Stimulated activated CD4-positive, alpha-beta T cell treated with anti-CD3 and anti-CD28 coated beads, Interleukin-12 subunit alpha, Interleukin-12 subunit beta, amount 100 ng/mL, for 4 hours (primary cell): ENCODE measurements at regions not wholly inside any gene's neighbourhood (a gene's known extent, or its start where the extent isn't known, plus 50 kb on each side); places are given as distances from the start of the nearest gene placed in this dataset.
"Not testable (repeated sequence)": the region's sequence is repeated elsewhere in the genome, so short reads cannot be mapped to it uniquely, and the experiment has no call there.

ENCODE experiments used
- DNase-seq: peaks from one replicate; pipeline ENCODE4 v3.0.0-alpha.2; 2020

DNA sequence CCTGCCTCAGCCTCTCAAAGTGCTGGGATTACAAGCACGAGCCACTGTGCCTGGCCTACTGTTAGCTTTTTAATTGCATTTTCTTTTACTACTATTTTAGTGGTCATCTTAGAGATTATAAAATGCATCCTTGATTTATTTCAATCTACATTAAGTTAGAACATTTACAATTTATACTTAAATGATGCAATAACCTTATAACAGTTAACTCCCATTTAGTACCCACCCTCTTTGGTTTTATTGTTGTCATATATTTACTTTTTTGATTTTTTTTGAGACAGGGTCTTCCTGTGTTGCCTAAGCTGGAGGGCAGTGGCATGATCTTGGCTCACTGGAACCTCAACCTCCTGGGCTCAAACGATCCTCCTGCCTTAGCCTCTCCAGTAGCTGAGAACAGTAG is 77.3 kb downstream of the PPCDC start:
- no peak for DNase-seq

DNA sequence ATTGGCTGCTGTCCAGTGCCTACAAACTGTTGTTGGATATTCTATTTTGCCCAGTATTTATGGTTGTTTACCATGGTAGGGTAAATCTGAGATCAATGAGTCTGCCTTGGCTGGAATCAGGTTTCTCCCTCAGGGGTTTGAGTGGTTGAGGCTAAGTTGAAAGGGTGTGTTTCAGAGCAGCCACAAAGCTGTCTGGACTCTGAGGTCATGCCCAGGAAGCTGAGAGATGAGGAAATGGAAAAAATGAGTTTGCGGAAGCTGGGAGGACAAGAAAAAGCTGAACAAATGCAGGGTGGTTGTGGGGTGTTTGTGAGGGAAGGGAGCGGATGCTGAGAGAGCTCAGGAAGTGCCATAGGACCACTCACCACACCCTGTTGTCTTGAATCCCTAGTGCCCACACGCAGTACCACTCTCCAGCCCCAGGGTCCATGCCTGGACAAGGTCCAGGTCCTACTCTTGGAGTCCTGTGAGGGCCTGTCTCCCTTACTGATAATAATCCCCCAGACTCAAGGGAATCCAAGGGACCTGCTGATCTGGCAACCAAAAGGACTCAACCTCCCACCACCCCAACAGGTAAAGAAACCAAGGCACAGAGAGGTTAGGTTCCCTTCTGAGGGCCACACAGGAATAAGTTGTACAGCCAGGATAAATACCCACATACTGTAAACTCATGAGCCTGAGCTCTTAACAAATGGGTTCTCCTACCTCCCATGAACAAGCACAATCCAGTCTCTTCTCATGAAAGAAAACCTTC is 81.6 kb downstream of the PPCDC start:
- DNase-seq = no peak

DNA sequence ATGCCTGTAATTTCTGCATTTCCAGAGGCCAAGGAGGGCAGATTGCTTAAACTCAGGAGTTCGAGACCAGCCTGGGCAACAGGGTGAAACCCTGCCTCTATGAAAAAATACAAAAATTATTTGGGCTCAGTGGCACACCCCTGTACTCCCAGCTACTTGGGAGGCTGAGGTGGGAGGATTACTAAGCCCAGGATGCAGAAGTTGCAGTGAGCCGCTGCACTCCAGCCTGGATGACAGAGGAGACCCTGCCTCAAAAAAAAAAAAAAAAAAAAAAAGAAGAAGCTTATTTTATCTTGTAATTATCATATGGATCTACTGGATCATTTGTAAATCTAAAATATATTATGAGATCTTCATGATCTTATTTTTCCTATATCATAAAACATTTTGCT is 84.1 kb downstream of the PPCDC start:
- no peak for DNase-seq

DNA sequence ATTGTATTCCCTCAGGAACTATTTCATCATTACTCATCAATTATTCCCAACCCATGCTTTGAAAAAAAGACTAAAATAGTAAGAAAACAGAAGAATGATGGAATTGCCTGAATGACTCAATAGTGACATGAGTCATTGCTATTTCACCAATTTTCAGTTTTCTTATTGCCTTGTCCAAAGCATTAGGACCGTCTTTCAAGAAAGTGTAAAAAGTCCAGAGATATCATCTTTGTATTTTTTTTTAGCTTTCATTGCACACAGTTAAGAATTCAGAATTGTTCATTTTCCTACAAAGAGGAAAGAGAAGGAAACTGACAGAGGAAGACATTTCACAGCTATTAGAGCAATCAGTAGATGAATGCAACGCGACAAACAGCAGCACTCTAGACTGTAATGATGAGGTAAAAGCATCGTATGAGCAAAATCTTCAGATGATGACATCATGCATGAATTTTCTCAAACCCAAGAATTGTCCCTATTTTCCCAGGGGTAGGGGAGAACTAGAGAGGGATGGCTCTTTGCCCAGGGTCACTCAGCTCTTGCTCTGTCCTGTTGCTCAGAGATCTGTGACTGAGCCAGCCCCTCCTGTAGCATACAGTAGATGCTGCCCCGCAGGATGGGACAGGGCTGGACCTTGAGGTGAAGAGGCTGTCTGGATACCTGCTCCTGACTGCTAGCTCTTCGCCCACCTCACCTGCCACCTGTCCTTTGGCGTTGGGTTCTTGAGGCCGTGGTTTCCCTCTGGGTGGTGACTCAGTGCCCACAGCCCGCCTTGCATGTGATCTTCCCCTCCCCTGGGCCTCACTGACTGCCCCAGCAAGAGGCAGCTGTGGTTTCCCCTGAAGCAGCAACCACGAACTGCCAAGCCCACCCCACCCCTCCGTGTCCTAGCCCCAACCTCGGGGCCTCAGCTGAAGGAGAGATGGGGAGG is 84.8 kb downstream of the PPCDC start:
- peak; percentile 19 for DNase-seq

DNA sequence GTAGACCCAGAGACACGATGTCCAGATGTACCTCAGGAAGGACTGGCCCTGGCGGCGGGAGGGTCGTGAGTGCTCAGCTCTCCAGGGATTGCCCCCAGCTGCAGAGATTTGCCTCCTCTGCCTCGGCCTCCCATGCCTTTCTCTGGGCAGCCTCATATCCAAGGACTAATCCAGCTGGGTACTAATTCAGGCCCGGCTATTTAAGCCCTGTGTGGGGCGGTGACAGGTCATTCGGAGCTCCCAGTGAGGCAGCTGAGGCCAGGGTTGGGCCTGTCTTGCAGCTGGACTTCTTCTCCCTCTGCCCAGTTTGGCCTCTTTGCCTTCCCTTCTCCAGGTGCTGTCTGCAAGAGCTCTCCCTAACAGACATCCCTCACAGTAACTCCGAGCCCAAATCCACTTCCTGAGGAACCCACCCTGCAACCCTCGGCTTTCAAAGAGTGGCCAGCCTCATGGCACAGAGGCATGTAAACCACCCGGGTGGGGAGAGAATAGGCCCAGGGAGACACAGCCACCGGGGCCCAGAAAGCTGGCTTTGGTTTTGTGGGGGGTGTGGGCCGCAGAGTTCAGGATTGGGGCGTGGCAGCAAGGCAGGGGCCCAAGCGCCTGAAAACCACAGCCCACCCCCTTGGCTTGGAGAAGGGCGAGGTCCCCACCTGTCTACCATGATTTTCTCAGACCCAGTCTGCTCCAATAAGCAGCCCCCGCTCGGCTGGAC is 85.8 kb downstream of the PPCDC start:
- no peak for DNase-seq

DNA sequence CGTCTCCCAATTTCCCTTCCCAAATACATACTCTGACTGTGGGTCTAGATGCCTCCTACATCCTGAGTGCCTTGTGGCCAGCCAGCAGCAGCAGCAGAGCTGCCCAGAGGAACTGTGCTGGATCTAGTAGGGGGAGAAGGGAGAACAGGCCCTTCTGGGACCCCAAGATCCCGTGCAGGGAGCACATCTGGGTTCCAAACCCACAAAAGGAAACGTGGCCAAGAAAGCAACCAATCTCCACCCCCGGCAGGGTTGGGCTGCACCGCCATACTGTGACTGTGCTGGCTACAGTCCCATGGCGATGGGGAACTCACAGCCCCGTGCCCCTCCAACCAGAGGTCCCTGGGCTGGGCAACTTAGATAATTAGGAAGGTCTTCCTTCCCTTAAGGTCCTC is 86.3 kb downstream of the PPCDC start:
- no peak for DNase-seq

DNA sequence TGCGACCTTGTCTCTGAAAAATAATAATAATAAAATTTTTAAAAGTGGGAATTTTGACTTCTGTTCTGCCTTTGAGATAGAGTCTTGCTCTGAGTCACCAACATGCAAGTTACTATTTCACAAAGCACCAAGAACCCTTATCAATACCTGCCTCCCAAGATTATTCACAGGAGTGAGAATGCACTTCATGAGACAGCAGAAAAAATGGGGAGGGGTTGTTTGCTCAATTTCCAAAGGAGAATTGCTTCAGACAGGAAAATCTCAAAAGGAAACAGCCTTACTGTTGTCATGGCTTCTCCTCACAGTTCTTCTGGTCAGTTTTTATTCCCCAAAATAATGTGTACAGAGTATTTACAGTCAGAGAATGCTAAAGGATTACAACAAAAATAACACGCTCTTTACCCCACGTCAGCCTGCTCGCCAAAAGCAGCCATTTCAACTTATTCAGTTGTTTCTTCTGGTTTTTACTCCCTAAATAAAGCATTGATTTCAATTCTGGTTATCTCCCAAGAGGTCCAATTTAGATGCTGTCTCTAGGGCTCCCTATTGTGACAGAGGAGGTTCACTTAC is 89.0 kb downstream of the PPCDC start:
- DNase-seq = no peak

DNA sequence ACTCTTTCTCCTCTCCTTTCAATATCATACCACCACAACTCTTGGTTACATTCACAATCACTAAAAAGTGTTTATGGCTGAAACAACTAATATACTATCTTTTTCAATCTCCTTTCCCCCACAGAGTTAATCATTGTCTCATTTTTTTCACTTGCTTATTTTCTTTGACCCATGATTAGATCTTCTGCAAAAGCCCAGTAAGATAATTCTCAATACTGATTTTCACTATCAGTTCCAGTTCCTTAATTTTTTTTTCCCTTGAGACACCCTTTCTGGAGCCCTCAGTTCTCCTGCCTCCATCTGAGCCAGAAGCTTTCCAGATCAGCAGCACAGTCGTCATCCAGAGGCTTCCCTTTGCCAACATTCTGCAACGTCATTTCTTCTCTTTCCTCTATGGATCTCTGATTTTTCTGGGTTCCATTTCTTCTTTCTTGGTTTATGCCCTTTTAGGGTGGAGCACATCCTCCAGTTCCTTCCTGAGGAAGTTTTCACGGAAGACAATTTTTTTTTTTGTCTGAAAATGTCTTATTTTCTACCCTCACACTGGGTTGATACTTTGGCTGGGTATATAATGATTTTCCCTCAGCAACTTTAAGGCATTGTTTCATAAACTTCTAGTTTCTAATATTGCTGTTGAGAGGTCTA is 88.7 kb upstream of the C15orf39 start:
- no peak for DNase-seq

DNA sequence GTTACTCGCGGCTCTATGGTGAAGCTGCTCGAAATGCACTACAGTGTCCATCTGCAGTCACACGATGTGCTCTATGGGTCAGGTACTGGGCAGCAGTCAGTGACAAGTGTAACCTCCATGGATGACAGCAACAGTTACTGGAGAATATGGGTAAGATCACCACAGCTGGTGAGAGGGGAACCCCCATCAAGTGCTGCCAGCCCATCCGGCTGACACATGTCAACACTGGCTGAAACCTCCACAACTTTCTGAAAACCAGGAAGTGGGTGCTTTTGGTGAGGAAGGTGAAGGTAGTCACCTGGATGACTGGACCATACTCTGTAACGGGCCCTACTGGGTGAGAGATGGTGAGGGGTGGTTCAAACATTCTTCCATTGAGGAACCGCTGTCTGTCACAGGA is 87.4 kb upstream of the C15orf39 start:
- no peak for DNase-seq

DNA sequence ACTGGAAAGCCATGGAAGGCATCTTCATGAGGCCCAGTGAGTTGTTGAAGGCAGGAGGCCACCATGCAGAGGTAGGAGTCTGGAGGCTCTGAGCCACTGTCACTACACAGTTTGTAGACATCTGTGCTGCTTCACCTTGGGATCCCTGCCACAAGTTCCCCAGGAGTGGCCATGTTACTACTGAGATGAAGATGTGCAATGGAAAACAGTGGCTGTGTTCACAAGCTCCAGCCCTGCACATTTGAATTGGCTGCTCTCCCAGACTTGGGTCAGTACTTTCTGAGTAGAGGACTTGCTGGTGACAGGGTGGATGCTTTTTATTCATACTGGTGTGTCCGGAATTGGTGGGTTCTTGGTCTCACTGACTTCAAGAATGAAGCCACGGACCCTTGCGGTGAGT is 86.9 kb upstream of the C15orf39 start:
- no peak for DNase-seq

DNA sequence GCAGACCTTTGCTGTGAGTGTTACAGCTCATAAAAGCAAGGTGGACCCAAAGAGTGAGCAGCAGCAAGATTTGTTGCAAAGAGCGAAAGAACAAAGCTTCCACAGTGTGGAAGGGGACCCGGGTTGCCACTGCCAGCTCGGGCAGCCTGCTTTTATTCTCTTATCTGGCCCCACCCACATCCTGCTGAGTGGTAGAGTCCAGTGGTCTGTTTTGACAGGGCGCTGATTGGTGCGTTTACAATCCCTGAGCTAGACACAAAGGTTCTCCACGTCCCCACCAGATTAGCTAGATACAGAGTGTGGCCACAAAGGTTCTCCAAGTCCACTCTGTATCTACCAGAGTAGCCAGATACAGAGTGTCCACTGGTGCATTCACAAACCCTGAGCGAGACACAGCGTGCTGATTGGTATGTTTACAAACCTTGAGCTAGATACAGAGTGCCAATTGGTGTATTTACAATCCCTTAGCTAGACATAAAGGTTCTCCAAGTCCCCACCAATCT is 86.2 kb upstream of the C15orf39 start:
- not testable (repeated sequence) for DNase-seq

DNA sequence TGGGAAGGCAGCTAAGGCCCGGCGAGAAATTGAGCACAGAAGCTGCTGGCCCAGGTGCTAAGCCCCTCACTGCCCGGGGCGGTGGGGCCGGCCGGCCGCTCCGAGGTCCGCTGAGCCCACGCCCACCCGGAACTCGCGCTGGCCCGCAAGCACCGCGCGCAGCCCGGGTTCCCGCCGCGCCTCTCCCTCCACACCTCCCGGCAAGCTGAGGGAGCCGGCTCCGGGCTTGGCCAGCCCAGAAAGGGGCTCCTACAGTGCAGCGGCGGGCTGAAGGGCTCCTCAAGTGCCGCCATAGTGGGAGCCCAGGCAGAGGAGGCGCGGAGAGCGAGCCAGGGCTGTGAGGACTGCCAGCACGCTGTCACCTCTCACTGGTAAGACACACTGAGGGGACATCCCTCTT is 85.5 kb upstream of the C15orf39 start:
- not testable (repeated sequence) for DNase-seq

DNA sequence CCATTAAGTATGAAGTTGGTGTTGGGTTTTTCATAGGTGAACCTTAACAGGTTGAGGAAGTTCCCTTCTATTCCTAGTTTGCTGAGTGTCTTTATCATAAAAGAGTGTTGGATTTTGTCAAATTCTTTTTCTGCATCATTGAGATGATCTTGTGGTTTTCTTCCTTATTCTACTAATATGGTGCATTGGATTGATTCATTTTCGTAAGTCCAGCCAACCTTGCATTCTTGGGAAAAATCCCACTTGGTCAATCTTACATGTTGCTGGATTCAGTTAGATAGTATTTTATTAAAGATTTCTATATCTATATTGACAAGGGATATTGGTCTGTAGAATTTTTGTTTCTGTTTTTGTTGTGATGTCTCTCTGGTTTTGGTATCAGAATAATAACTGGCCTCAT is 83.7 kb upstream of the C15orf39 start:
- no peak for DNase-seq

DNA sequence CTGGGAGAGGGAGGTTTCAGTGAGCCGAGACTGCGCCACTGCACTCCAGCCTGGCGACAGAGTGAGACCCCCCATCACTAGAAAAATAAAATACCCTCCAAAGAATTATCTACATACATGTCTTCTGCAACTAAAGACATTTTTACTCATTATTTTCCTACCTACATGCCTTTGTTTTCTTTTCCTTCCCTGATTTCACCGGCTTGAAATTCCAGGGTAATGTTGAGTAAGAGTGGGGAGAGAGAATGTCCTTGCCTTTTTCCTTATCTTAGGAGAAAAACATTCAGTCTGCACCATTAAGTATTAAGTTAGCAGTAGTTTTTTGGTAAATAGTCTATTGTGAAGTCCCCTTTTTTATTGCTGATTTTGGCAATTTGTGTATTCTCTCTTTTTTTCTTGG is 82.4 kb upstream of the C15orf39 start:
- not testable (repeated sequence) for DNase-seq

DNA sequence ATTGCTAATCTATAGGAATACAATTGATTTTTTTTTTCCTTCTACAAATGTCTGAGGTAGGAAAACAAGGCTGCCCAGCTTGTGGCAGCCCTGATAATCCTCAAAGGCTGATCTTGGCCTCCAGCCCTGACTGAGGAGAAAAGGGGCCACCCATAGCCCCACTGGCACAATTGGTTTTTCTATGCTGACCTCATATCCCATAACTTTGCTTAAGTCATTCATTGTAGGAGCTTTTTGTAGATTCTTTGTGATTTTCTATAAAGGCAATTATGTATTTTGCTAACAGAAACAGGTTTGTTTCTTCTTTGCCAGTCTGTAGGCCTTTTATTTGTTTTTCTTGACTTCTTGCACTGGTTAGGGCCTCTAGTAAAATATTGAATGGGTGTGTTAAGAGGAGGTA is 80.2 kb upstream of the C15orf39 start:
- no peak for DNase-seq

DNA sequence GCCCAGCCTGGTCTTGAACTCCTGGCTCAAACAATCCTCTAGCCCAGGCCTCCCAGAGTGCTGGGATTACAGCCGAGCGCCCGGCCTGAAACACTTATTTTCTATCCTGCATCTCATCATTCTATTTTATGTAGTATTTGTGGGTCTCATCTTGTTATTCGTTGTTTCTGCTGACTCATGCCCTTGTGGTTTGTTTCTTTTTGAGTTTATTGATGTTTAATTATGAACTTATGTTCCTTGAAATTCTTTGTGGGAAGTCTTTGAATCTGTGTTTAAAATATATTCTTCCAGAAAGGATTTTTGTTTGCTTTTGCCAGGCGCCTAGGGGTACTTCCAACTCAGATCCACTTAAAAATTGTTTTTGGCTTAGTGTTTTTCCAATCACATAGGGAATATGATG is 78.3 kb upstream of the C15orf39 start:
- DNase-seq = no peak

DNA sequence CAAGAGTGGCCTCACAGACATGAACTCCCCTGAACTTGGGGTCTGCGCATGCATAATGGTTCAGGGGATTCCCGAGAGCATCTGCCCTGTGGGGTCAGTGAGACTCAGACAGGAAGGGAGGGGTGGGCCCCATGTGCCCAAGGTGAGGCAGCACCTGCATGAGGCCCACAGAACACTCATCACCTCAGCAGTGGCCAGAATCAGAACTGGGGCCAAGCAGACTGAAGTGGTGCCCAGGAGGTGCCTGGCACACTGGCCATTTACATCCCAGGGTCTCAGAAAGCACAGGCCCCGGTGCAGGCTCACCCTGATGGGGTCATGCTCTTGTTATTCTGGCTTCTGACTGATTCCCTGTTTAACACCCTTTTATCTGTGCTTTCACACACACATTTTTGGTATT is 77.4 kb upstream of the C15orf39 start:
- DNase-seq = not testable (repeated sequence)

DNA sequence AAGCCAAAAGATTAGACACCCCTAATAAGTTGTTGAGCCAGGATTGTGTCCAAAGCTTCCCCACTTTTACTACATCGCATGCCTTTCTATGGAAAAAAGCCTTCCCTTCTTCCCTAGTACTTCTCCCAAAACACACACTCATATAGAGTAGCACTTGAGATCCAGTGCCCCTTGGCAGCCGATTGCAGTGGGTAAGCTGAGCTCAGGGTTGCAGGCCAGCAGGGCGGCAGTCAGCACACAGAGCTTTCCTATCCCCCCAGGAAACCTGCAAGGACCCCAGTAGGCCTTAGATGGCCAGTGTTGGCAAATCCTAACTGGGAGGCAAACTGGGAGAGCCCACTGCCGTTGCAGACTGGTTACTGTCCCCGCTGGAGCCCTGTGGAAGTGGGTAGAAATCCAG is 75.7 kb upstream of the C15orf39 start:
- DNase-seq = no peak

DNA sequence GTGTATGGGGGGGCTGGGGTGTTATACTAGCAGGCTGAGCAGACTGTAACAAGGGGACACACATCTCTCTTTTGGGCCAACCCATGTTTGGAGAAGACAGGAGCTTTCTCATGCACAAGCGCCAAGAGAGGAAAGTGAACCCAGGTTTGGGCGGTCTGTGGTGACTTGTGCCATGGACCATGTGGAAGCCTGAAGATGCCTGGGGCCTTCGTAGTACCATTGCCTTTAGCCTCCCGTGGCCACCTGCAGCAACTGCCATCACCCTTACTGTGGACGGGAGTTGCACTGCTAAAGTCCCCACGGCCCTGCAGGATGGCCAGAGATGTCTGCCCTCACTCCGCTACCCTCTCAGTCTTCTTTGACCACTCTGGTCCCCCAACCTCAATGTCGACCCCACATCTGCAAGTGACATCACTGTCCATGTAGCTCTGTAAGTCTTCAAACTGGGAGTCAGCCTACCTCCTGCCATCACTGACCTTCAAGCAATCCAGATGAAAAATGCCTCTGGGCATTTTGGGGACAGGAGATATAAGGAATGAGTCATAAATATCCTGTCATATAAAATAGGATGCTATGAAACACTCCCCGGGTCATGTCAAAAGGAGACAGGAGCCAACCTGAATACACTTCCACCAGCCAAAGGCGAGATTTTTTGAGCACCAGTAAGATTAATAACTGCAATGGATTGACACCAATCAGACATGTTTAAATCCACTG is 74.7 kb upstream of the C15orf39 start:
- no peak for DNase-seq

DNA sequence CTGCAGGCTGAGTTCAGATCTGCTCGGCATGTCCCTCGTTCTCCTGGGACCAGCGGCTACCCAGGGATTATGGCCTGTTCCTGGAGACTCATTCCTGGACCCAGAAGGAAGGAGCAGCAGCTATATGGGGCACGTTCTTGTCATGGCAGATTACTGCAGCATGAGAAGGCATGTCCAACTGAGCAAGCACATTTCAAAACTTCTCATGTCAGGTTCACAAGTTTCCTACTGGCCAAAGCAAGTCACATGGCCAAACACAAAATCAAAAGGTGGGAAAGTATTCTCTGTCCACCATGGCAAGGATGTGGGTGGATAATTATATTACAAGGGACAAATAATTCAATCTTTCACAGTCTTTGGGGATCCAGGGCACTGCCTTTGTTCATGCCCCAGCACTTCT is 71.9 kb upstream of the C15orf39 start:
- no peak for DNase-seq

DNA sequence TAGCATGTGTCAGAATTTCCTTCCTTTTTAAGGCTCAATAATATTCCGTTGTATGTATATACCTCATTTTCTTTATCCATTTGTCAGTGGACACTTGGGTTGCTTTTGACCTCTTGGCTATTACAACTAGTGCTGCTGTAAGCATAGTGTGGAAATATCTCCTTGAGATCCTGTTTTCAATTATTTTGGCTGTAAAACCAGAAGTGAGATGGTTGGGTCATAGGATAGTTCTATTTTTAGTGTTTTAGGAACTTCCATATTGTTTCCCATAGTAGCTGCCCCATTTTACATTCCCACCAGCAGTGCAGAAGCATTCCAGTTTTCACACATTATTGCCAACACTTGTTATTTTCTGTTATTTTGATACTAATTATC is 70.4 kb upstream of the C15orf39 start:
- DNase-seq = no peak

DNA sequence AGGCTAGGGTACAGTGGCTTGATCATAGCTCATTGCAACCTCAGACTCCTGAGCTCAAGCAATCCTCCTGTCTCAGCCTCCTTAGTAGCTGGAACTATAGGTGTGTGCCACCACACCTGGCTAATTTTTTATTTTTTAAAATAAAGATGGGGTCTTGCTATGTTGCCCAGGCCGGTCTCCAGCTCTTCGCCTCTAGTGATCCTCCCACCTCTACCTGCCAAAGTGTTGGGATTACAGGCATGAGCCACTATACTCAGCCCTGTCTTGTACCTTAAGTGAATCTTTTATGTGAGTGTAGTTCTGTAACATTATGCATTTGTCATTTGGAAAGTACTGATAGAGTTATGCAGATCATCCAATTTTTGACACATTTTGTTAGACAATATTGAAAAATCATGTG is 66.9 kb upstream of the C15orf39 start:
- no peak for DNase-seq
